ENCODE measurements at regions not wholly inside any gene's neighbourhood (a gene's known extent, or its start where the extent isn't known, plus 50 kb on each side); places are given as distances from the start of the nearest gene placed in this dataset.

DNA sequence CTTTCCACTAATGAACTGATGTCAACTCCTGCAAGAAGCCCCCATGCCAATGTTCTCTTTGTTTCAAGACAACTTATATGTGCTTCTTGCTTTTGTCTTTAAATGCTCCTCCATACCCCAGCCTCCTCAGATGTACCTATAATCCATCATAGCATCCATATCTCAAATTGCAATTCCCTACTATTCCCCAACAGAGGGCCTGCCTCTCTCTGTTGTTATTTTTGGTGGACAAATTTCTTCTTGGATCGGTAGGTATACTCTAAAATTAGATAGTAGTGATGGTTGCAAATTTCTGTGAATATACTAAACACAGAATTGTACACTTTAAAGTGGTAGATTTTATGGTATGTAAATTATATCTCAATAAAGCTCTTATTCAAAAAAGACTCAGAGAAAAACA, 820.1 kb downstream of the METTL4 start:
- TF ChIP-seq GATA3 (IDR thresholded peaks at IDR 0.05; ENCODE audit: low read depth, low read length) (no peak), GATA2 (IDR thresholded peaks at IDR 0.05; ENCODE audit: low read depth, low read length) (no peak)
